ENCODE measurements at regions not wholly inside any gene's neighbourhood (a gene's known extent, or its start where the extent isn't known, plus 50 kb on each side); places are given as distances from the start of the nearest gene placed in this dataset.

DNA sequence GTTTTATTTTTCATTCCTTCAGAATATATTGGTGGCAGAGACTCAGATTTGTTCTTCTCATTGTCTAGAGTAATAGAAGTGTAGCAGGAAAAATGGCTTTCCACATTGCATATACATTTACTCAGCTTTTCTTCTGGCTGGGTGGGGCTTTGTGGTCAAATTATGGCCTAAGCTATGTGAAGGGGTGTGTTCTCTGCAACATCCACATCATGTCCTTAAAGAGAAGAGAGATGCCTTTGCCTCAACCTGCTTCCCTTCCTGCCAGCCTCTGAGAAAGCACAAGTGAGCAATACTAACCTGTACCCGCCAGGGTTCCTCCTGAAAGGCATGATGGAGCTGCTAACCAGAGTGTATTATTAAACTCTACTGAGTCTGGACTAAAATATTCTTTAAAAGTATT is 695.6 kb upstream of the FAM241A start:
- TF ChIP-seq, protein P1, sequence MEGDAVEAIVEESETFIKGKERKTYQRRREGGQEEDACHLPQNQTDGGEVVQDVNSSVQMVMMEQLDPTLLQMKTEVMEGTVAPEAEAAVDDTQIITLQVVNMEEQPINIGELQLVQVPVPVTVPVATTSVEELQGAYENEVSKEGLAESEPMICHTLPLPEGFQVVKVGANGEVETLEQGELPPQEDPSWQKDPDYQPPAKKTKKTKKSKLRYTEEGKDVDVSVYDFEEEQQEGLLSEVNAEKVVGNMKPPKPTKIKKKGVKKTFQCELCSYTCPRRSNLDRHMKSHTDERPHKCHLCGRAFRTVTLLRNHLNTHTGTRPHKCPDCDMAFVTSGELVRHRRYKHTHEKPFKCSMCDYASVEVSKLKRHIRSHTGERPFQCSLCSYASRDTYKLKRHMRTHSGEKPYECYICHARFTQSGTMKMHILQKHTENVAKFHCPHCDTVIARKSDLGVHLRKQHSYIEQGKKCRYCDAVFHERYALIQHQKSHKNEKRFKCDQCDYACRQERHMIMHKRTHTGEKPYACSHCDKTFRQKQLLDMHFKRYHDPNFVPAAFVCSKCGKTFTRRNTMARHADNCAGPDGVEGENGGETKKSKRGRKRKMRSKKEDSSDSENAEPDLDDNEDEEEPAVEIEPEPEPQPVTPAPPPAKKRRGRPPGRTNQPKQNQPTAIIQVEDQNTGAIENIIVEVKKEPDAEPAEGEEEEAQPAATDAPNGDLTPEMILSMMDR (IDR thresholded peaks at IDR 0.05): no peak
- TF ChIP-seq EP300 (IDR thresholded peaks at IDR 0.05): no peak
- TF ChIP-seq POLR2A (IDR thresholded peaks at IDR 0.05): no peak
